ENCODE measurements at regions not wholly inside any gene's neighbourhood (a gene's known extent, or its start where the extent isn't known, plus 50 kb on each side); places are given as distances from the start of the nearest gene placed in this dataset.

- no peak overlapping the region for H3K4me3 Mint-ChIP-seq
- DNase-seq, result peak; percentile 43
Observed at GRCh38 chr1:56378341-56379070, 200.9 kb downstream of the PLPP3 start.

DNA sequence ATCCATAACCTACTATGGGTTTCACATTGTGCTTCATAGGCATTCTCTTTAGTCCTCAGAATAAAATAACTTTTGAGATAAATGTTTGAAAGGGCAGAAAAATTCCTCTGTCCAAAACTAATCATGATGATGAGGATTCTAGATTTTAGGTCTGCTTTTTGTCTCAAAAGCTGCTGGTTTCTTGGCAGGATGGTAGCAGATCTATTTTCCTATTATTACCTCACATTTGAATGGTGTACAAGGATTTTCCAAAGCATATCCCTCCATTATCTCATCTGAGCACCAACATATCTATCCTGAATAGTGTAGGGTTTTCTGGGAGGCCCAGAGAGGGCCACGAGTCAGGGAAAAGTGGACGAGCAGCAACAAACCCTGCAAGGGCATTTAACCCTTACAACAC, 201.9 kb downstream of the PLPP3 start:
- peaks cover 17% of the 10 kb centered on the region for H3K27me3 Mint-ChIP-seq (ENCODE audit: low read depth, poor library complexity)
- peaks cover 32% of the 10 kb centered on the region for H3K4me1 Mint-ChIP-seq
- DNase-seq, result no peak
- TF ChIP-seq, protein P1, sequence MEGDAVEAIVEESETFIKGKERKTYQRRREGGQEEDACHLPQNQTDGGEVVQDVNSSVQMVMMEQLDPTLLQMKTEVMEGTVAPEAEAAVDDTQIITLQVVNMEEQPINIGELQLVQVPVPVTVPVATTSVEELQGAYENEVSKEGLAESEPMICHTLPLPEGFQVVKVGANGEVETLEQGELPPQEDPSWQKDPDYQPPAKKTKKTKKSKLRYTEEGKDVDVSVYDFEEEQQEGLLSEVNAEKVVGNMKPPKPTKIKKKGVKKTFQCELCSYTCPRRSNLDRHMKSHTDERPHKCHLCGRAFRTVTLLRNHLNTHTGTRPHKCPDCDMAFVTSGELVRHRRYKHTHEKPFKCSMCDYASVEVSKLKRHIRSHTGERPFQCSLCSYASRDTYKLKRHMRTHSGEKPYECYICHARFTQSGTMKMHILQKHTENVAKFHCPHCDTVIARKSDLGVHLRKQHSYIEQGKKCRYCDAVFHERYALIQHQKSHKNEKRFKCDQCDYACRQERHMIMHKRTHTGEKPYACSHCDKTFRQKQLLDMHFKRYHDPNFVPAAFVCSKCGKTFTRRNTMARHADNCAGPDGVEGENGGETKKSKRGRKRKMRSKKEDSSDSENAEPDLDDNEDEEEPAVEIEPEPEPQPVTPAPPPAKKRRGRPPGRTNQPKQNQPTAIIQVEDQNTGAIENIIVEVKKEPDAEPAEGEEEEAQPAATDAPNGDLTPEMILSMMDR (IDR thresholded peaks at IDR 0.05), result no peak
- H3K36me3 Mint-ChIP-seq (ENCODE audit: low read depth), result no peaks in the 10 kb centered on the region
- no peaks in the 10 kb centered on the region for H3K9me3 Mint-ChIP-seq
- no peak overlapping the region for H3K27ac Mint-ChIP-seq
- H3K4me3 Mint-ChIP-seq, result no peak overlapping the region

More at GRCh38 chr1:56378341-56379070, 200.9 kb downstream of the PLPP3 start:
- H3K27me3 Mint-ChIP-seq (ENCODE audit: low read depth, poor library complexity), result peaks cover 20% of the 10 kb centered on the region
- no peaks in the 10 kb centered on the region for H3K9me3 Mint-ChIP-seq
- H3K4me1 Mint-ChIP-seq, result peaks cover 32% of the 10 kb centered on the region
- TF ChIP-seq, protein P1 (IDR thresholded peaks at IDR 0.05), result no peak
- H3K36me3 Mint-ChIP-seq (ENCODE audit: low read depth), result no peaks in the 10 kb centered on the region
- no peak overlapping the region for H3K27ac Mint-ChIP-seq

DNA sequence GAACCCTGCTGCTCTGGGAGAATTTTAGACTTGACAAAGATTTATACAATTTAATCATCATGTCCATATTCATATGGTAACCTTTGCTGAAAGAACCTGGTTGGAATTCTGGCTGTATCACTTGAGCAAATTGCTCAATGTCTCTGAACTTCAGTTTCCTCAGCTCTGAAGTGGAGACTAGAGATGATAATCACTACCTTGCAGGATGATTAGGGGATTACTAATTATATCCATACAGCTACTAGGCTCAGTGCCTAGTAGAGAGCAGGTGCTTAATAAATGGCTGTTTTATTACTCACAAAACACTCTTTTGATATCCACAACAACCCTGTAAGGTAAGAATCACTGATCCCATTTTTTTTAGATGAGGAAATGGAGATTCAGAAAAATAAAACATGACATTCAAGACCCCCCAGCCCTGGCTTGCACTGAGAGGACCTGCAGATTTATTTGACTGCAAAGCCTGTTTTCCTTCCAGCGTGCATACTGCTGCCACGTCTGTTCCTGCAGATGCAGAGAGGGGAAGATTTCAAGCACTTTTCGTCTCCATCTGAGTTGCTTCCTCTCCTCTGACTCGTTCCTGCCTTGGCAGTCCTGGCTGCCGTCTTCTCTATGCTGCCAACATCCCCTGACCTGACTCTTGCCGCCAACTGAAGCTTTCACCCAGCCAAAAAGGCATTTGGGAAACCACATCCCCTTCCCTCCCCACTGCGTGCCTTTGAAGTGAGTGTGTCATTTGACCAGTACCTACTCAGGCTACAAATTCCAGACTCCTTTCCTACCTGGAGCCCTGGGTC, 203.0 kb downstream of the PLPP3 start:
- H3K27me3 Mint-ChIP-seq (ENCODE audit: low read depth, poor library complexity), result peaks cover 17% of the 10 kb centered on the region
- TF ChIP-seq, protein P1 (IDR thresholded peaks at IDR 0.05), result no peak
- peak overlapping the region; percentile 50 for H3K4me3 Mint-ChIP-seq
- no peaks in the 10 kb centered on the region for H3K9me3 Mint-ChIP-seq
- DNase-seq, result no peak
- H3K36me3 Mint-ChIP-seq (ENCODE audit: low read depth), result no peaks in the 10 kb centered on the region
- H3K27ac Mint-ChIP-seq, result no peak overlapping the region
- H3K4me1 Mint-ChIP-seq, result peaks cover 32% of the 10 kb centered on the region

DNA sequence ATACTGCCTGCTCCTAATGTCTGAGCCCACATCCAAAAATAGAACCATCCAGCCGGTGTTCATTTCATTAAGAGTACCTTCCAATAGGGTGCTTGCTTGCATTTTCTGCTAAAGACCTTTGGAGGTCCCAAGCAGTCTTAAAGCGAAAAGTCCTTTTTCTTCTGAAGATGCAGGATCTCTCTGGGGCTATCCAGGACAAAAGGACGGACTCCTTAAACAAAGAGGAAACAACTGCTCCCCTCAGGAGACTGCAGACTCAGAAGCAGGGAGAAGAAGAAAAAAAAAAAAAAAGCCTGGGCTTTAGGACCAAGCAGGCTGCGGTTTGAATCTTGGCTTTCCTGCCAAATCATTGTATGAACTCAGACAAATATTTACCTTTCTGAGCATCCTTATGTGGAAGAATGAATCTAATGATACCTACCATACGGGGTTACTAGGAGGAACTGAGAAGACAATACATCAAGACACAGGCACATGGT, 204.0 kb downstream of the PLPP3 start:
- H3K4me3 Mint-ChIP-seq, result no peak overlapping the region
- H3K4me1 Mint-ChIP-seq, result peaks cover 35% of the 10 kb centered on the region
- H3K36me3 Mint-ChIP-seq (ENCODE audit: low read depth), result no peaks in the 10 kb centered on the region
- no peak overlapping the region for H3K27ac Mint-ChIP-seq
- no peak for DNase-seq
- H3K9me3 Mint-ChIP-seq, result no peaks in the 10 kb centered on the region
- H3K27me3 Mint-ChIP-seq (ENCODE audit: low read depth, poor library complexity), result peaks cover 17% of the 10 kb centered on the region
- TF ChIP-seq, protein P1 (IDR thresholded peaks at IDR 0.05), result no peak

- Mint-ChIP-seq H3K36me3 (ENCODE audit: low read depth) (no peaks in the 10 kb centered on the region), H3K27me3 (ENCODE audit: low read depth, poor library complexity) (peaks cover 17% of the 10 kb centered on the region), H3K27ac (peak overlapping the region; percentile 15), H3K4me1 (peaks cover 37% of the 10 kb centered on the region), H3K9me3 (no peaks in the 10 kb centered on the region), H3K4me3 (no peak overlapping the region)
- TF ChIP-seq, protein P1 (IDR thresholded peaks at IDR 0.05), result no peak
- DNase-seq, result no peak
Observed at GRCh38 chr1:56374026-56374974, 205.1 kb downstream of the PLPP3 start.

All from nephron progenitor cell (in vitro differentiated cells).